Spinal cord (tissue), 9 donors: ENCODE measurements at regions not wholly inside any gene's neighbourhood (a gene's known extent, or its start where the extent isn't known, plus 50 kb on each side); places are given as distances from the start of the nearest gene placed in this dataset.

ENCODE experiments used
- DNase-seq, 6 donors: peaks; one replicate each; pipeline versions ENCODE4 v3.0.0 to v3.0.0-alpha.2; 2013 to 2015; ENCODE audit warnings: low spot score in 6 of 6, low read depth in 4 of 6
- H3K27ac ChIP-seq: one replicate; pipeline ENCODE4 v1.5.1; 2013; ENCODE audit warnings: low read depth, low read length, control low read depth
- H3K27me3 ChIP-seq: one replicate; pipeline ENCODE4 v1.6.1; 2013; ENCODE audit warnings: low read length; ENCODE audit not compliant: control insufficient read depth, insufficient read depth
- H3K36me3 ChIP-seq: one replicate; pipeline ENCODE4 v1.6.1; 2013; ENCODE audit warnings: low read length; ENCODE audit not compliant: control insufficient read depth, insufficient read depth
- H3K4me1 ChIP-seq: one replicate; pipeline ENCODE4 v1.6.1; 2013; ENCODE audit warnings: low read length; ENCODE audit not compliant: control insufficient read depth, insufficient read depth
- H3K4me3 ChIP-seq: one replicate; pipeline ENCODE4 v1.5.1; 2013; ENCODE audit warnings: low read depth, low read length, control low read depth
- H3K9me3 ChIP-seq: one replicate; pipeline ENCODE4 v1.6.1; 2013; ENCODE audit warnings: low read length; ENCODE audit not compliant: control insufficient read depth, insufficient read depth
- WGBS: methylation state at CpG from one replicate; pipeline ENCODE4 v1.1.5; 2013; ENCODE audit warnings: missing lambda C conversion rate; ENCODE audit not compliant: insufficient coverage; 5-methylcytosine and 5-hydroxymethylcytosine counted together
- donor health status: healthy.

GRCh38 chr22:45093609-45094008 lies 70.1 kb upstream of the NUP50 start:
- Histone ChIP-seq H3K36me3 (no peaks in the 10 kb centered on the region), H3K4me1 (no peaks in the 10 kb centered on the region), H3K9me3 (no peaks in the 10 kb centered on the region), H3K27ac (no peak overlapping the region), H3K4me3 (no peak overlapping the region), H3K27me3 (peaks cover 7% of the 10 kb centered on the region)
- no peak for DNase-seq
- 82% methylated on average over 6 of the region's 9 CpGs for WGBS

- no peak overlapping the region for H3K4me3 ChIP-seq
- H3K27me3 ChIP-seq: peaks cover 7% of the 10 kb centered on the region
- H3K4me1 ChIP-seq: no peaks in the 10 kb centered on the region
- H3K36me3 ChIP-seq: no peaks in the 10 kb centered on the region
- H3K27ac ChIP-seq: no peak overlapping the region
- 78% methylated on average over 18 of the region's 18 CpGs for WGBS
- H3K9me3 ChIP-seq: no peaks in the 10 kb centered on the region
- DNase-seq: no peak
Observed at GRCh38 chr22:45094081-45094720, 69.5 kb upstream of the NUP50 start.

- Histone ChIP-seq H3K27ac (no peak overlapping the region), H3K4me3 (no peak overlapping the region), H3K27me3 (peaks cover 7% of the 10 kb centered on the region), H3K9me3 (no peaks in the 10 kb centered on the region), H3K36me3 (no peaks in the 10 kb centered on the region), H3K4me1 (no peaks in the 10 kb centered on the region)
- 85% methylated on average over 4 of the region's 9 CpGs for WGBS
- no peak for DNase-seq
Observed at GRCh38 chr22:45094825-45095224, 68.9 kb upstream of the NUP50 start.

- H3K4me3 ChIP-seq: no peak overlapping the region
- peaks cover 7% of the 10 kb centered on the region for H3K27me3 ChIP-seq
- H3K27ac ChIP-seq: no peak overlapping the region
- H3K9me3 ChIP-seq: no peaks in the 10 kb centered on the region
- DNase-seq: peak; percentile 41 to 94 (median 68)
- H3K36me3 ChIP-seq: no peaks in the 10 kb centered on the region
- WGBS: 0% methylated on average over 1 of the region's 7 CpGs
- H3K4me1 ChIP-seq: no peaks in the 10 kb centered on the region
Observed at GRCh38 chr22:45096256-45096907, 67.3 kb upstream of the NUP50 start.

GRCh38 chr22:45097061-45097460 lies 66.7 kb upstream of the NUP50 start:
- WGBS: 100% methylated on average over 1 of the region's 3 CpGs
- H3K27me3 ChIP-seq: peaks cover 7% of the 10 kb centered on the region
- no peak for DNase-seq
- peaks cover 5% of the 10 kb centered on the region for H3K4me1 ChIP-seq
- no peaks in the 10 kb centered on the region for H3K36me3 ChIP-seq
- no peak overlapping the region for H3K27ac ChIP-seq
- no peaks in the 10 kb centered on the region for H3K9me3 ChIP-seq
- no peak overlapping the region for H3K4me3 ChIP-seq

- DNase-seq: no peak
- Histone ChIP-seq H3K4me1 (peaks cover 5% of the 10 kb centered on the region), H3K27ac (no peak overlapping the region), H3K27me3 (peaks cover 7% of the 10 kb centered on the region), H3K9me3 (no peaks in the 10 kb centered on the region), H3K4me3 (no peak overlapping the region), H3K36me3 (no peaks in the 10 kb centered on the region)
- WGBS: 89% methylated on average over 5 of the region's 8 CpGs
Observed at GRCh38 chr22:45098056-45098455, 65.7 kb upstream of the NUP50 start.

GRCh38 chr22:45099961-45100360 lies 63.8 kb upstream of the NUP50 start:
- no peak overlapping the region for H3K27ac ChIP-seq
- peaks cover 5% of the 10 kb centered on the region for H3K4me1 ChIP-seq
- no peaks in the 10 kb centered on the region for H3K9me3 ChIP-seq
- no peaks in the 10 kb centered on the region for H3K36me3 ChIP-seq
- peaks cover 7% of the 10 kb centered on the region for H3K27me3 ChIP-seq
- no peak overlapping the region for H3K4me3 ChIP-seq
- DNase-seq: no peak
- WGBS: 71% methylated on average over 9 of the region's 9 CpGs

- Histone ChIP-seq H3K36me3 (no peaks in the 10 kb centered on the region), H3K9me3 (no peaks in the 10 kb centered on the region), H3K27ac (no peak overlapping the region), H3K4me1 (peaks cover 5% of the 10 kb centered on the region), H3K27me3 (peaks cover 2% of the 10 kb centered on the region), H3K4me3 (no peak overlapping the region)
- peak in 3 of 6 donors; percentile 43 to 88 (median 49) for DNase-seq
- WGBS: 38% methylated on average over 10 of the region's 18 CpGs
Observed at GRCh38 chr22:45101515-45102227, 62.1 kb upstream of the NUP50 start.

GRCh38 chr22:45102896-45103420 lies 60.8 kb upstream of the NUP50 start:
- H3K4me1 ChIP-seq: peaks cover 5% of the 10 kb centered on the region
- H3K27ac ChIP-seq: no peak overlapping the region
- no peaks in the 10 kb centered on the region for H3K27me3 ChIP-seq
- no peak for DNase-seq
- H3K36me3 ChIP-seq: no peaks in the 10 kb centered on the region
- no peak overlapping the region for H3K4me3 ChIP-seq
- 79% methylated on average over 6 of the region's 6 CpGs for WGBS
- H3K9me3 ChIP-seq: no peaks in the 10 kb centered on the region
